Ecto neural progenitor cell (in vitro differentiated cells): ENCODE measurements at regions not wholly inside any gene's neighbourhood (a gene's known extent, or its start where the extent isn't known, plus 50 kb on each side); places are given as distances from the start of the nearest gene placed in this dataset.

Source experiments
- DNase-seq: peaks from one replicate; pipeline ENCODE4 v3.0.0-alpha.2; 2018; ENCODE audit warnings: low spot score

DNA sequence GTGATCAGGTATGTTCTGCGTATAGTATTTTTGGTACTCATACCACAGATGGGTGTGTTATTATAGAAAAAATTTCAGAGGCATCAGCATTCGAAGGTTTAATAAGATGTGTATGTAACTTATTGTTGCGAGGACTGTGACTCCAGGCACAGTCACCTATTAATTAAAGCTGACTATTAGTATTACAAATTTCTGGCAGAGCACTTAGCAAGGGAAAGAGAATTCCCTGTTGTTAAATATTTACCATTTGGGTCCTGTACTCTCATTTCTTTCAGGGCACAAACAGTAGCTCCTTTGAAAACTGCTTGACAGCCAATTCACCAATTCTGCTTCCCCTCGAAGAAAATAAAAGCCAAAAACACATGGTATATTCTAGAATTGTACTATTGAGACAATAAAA lies 653.8 kb downstream of the ELAVL2 start:
- DNase-seq = no peak

DNA sequence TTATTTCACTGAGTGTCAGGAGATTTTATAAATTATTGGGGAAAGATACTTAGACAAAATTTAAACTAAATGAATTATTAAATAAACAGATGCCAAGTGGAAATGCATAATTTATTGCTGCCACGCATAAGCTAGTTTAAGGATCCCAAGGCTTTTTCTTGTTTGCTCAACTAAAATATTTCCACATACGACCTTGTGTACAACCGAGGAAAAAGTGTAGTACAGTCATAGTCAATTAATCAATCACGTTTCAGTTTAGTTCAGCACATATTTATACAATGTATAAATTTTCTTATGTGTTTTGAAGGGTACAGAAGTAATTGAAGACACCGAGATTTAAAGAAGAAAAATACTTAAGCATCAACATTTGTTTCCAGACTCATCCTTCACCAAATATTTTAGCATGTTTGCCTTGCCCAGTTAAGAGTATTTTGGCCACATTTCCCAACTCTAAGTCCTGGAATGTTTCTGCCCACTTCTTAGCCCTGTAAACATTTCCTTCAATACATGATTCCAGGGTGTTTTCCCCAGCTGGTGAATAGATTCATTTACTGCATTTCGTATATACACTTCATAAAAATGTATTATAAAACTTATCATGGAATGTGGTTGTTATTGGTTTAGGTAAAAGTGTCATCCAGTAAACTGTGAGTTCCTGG lies 652.9 kb downstream of the ELAVL2 start:
- no peak for DNase-seq

DNA sequence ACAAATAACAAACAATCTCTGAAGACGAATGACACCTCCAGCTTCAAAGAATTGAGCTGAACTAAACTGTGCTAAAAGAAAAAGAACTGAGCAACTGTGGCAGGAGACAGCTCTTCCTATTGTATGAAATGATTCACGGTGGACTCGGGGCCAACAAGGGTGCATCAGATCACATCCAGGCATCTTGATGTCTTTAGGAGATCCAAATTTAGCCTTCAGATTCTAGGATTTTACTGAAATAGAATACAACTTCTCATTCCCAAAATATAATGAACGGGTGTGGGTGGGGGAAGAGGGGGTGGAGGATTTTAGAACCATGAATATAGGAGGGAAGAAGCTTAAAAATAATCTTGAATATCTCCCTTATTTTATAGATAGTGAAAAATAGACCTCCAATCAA lies 631.8 kb downstream of the ELAVL2 start:
- DNase-seq = no peak

DNA sequence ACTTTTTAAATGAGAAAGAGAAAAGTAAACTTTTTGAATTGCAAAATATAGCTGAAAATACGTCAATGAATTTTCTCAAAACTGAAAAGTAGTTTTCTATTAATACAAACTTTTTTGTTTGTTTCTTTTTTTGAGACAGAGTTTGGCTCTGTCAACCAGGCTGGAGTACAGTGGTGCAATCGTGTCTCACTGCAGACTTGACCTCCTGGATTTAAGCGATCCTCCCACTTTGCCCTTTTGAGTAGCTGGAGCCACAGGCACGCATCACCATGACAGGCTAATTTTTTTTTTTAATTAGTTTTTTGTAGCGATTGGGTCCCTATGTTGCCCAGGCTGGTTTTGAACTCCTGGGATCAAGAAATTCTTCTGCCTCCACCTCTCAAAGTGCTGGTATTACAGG lies 610.4 kb downstream of the ELAVL2 start:
- DNase-seq = no peak

DNA sequence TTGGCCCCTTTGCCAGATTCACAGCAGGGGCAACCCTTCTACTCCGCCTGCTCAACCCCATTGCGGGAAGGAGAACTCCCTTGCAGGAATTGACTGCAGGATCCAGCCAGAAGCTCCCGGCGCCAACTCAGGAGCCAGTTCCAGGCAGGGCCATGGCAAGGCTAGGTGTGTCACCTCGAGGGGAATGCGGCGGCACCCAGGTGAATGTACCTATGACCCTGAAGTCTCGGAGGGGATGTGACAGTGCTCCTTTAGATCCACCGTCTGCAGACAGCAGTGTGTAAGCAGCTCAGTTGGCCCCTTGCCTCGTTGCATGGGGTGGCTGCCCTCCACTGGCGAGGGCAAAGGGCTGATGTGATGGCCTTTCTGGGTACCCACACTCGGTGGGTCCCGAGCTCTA lies 606.6 kb downstream of the ELAVL2 start:
- DNase-seq = no peak

DNA sequence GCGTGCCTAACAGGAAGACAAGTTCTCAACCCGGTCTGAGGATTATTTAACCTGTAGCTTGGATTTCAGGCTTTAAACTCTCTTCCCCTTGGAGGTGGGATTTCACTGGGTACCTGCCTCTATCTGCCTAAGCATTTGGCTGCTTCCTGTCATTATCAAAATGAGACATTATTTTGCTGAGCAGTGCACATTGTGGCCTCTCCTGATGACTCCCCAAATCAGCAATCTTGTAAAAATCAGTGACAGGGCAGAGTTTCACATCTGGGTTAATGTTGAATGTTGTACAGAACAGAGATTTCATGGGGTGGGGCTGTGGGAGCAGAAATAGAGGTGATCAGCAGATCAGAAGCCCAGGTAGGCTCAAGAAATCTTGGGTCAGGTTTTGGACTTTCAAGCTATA lies 605.9 kb downstream of the ELAVL2 start:
- DNase-seq = no peak

DNA sequence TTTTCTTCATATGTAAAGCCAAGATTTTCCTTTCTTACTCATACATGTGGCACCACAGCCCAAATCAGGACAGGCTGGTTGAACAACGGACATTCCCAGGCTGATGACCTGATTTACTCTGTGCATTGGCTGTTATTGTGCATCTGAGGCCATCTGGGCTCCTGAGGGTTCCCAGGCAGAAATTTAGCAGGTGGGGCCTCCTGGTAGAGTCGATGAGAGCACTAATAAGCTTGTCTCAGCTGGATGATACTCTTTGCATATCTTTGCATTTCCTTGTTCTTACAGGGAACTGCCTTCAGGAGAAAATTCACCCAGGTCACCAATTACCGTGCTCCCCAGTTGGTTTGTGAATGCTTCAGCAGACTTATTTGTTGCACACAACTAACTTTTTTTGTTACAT lies 605.1 kb downstream of the ELAVL2 start:
- no peak for DNase-seq

DNA sequence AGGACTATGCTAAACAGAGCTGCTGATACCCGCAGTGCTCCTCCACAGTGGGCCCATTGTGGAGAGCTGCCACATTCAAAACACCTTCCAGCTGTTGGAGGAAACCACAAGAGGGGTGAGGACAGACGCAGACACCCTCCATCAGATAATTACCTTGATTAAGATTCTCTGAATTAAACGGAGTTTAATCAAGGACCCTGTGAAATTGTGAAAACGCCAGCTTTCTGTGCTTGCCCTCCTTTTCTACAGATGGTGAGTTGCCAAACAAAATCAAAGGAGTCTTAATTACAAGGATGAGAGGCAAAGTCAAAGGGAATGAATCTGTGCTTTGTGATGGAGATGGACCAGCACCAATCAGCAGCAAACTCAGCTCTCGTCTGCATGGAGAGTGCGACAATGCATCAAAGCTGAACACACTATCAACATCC lies 596.1 kb downstream of the ELAVL2 start:
- DNase-seq = no peak

DNA sequence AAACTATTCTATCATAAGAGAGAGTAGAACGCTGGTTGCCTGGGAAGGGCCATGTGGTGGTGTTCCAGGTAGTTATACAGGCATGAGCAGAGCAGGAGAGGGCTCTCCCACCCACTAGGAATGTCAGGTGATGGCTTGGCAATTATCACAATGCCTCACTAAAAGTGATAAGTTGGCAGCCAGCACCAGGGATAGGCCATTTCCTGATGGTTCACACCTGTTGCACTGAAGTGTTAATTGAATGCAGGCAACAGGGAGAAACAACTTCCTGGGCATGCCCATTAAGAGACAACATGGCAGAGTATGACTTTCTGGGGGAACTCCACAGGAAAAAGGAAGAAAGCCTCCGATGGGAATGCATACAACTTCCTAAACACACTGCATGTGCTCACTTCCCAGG lies 593.2 kb downstream of the ELAVL2 start:
- no peak for DNase-seq

DNA sequence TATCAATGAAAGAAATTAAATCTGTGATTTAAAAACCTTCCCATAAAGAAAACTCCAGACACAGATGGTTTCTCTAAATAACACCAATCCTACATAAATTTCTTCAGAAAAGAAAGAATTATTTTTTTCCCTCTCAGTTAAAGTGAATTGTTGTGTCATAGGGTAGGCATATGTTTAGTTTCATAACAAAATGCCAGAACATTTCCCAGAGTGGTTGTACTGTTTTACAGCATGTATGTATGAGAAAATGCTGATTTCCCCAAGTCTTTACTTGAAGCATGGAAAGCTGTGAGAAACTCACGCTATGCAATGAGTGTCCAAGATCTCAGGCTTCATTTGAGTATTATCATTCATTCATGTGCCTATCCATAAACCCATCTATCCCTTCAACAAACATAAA lies 582.5 kb downstream of the ELAVL2 start:
- no peak for DNase-seq

DNA sequence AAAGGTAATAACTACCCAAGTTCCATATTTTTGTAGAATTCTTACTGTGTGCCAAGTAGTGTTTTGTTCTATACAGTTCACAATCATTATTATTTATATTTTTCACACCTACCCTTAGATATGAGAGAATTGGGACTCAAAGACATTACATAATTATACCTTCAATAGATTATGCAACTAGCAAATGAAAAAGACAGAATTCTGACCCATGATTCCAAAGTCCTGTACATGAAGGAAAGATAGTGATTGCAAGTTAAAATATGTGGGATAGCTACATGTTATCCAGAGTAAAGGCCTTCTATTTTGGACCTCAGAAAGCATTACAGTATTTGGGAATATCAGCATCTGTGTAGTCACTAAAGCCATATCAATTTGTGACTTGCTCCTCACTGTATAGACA lies 581.0 kb downstream of the ELAVL2 start:
- DNase-seq = no peak

DNA sequence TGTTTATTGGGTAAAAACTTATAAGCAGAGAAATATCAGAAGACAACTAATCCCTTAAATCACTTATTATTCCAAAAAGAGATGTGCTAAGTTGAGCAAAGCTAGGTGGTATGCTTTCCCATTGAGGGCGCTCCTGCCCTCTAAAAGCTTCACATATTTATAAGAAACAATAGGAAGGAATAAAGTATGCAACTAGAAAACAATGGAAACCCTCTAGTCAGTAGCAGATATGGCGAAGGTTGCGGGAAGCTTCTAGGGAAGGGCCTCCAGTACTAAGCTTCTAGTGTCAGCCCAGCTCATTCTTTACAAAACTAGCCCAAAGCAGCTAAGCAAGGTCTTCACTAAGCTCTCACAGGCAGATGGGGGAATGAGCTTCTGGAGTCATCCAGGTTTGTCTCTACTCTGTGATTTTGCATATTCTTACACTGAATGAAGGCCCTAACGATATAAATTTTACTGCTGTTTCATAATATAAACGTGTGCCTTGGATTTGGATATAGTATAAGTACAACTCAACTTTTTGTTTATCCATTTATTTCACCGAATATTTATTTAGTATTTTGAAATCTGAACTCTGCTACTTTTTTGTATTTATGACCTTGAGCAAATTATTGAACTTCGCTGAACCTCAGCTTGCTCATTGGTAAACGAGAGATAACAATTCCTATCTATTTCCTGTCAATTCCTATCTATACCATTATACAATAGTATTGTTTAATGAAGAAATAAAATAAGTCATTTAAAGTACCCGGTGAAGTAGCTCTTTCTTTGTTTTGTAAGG lies 571.4 kb downstream of the ELAVL2 start:
- DNase-seq = no peak

DNA sequence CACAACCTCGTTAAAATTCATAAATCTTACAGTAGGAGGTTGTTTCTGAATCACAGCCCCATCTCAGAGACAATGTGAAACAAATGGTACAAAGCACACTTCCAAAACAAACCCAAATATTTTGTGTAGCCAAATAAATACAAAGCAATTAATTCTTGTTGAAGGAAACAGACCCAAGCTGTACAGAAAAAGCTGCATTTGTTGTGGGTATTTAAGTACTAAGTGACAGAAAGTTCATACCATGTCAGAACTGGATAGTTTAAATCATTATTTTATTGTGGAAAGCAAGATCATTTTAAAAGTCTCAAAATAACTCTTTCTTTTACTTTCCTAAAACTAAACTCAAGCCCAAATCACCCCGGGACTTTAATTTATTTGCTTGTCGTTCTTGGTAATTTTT lies 570.7 kb downstream of the ELAVL2 start:
- no peak for DNase-seq

DNA sequence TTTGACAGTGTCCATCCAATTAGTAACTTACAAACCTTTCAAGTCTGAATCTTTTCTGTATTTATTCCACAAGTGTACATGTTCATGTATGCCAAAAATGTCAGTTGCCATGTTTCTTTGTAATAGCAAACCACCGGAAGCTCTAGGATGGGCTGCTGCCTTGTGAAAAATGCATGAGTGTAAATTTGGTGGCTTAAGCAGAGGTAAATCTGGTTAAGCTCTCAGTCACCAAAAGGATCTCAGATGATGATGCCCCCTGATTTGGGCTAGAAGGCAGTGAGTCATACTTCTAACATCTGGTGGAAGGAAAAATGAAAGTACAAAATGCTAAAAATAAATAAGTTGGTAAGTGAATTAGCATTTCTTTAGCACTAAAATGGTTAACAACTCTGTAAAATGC lies 567.5 kb downstream of the ELAVL2 start:
- DNase-seq = no peak

DNA sequence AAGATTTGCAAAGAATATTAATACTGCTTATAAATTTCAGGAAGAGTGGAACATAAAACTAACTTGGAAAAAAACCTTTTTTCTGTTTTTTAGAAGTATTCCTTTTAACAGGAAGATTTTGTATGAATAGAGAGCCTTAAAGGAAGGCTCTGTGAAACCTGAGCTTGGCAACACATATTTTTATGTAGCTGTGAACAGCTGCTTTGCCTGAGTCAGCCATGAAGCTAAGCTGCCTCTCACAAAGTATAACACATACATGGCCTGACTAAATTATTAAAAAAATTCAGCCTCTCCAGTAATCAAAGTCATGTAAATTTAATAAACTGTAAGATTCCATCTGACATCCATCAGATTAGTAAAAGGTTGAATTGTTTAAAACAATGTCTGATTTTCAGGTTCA lies 547.5 kb downstream of the ELAVL2 start:
- DNase-seq = no peak

DNA sequence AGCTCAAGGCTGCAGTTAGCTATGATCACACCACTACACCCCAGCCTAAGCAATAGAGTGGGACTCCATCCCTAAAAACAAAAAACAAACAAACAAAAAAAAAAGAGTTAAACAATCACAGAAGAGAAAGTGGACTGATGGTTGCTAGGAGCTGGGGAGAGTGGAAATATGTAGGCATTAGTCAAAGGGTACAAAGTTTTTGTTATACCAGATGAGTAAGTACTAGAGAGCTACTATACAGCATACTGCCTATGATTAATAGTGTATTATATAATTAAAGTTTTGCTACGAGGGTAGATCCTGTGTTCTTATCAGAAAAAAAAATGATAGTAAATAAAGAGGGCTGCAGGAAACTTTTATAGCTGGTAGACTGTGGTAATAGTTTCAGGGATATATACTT lies 538.6 kb downstream of the ELAVL2 start:
- DNase-seq = no peak

DNA sequence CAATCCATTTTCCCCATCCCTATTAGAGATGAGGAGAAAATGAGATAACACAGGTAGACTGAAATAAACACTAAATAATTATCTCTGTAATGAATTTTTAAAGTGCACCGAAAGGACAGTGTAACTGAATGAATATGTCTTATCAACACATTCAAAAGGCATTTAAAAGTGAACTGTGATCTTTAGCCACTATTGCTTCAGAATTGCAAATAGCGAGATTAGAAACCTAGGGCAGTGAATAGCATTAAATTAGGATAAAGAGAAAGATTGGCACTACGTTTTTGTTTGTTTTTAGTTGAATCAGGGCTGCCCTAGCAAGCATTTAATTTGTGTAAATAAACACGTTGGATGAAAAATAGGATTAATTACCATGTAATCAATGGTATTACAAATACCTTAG lies 537.5 kb downstream of the ELAVL2 start:
- no peak for DNase-seq

DNA sequence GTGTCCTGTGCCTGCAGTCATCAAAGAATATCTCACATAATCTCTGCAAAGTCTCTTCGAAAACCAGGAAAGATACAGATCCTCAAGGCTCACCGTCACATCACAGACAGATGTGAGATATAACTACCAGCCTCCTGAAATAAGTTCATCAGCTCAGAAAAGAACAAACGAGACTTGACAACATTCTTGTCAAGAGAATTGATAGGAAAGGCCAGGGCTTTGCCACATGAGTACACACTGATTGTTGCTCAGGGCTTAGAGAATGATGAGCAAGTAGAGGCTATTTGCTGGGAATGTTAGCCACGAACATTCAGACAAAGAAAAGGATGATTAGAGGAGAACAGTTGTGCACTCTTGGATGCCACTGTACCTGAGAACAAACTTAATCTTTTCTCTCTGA lies 535.1 kb downstream of the ELAVL2 start:
- DNase-seq = peak; percentile 48

DNA sequence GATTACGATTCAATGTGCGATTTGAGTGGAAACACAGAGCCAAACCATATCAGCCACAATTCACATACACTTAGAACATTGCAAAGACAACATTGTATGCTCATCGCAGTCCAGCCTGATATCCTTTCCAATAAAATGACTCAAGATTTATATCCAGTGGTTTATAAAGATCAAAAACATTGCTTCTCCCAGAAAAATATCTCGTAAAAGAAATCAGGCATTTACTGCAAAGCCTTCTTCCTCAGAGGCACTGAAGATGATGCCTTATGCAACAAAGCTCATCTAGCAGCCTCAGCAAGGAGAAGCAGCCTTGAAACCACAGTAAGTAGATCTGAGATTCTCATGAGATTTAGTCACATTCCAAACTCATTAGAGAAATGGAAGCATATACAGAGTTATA lies 523.8 kb downstream of the ELAVL2 start:
- DNase-seq = no peak

DNA sequence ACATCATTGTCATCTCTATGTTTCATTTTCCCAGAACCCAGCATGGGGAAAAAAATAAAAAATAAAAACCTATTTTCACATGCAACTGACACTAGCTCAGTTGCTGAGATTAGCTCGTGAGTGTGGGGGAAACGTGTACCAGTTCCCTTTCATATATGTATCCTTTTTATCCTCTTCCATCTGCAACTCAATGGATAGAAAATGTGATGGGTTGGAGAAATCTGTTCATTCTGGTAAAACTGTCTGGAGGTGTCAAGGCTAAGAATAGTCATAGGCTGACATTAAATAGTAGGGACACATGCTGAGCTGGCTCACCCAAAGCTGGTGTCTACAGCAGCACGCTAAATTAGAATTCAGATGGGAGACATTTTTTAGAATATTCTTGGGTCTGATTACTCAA lies 519.3 kb downstream of the ELAVL2 start:
- DNase-seq = no peak

DNA sequence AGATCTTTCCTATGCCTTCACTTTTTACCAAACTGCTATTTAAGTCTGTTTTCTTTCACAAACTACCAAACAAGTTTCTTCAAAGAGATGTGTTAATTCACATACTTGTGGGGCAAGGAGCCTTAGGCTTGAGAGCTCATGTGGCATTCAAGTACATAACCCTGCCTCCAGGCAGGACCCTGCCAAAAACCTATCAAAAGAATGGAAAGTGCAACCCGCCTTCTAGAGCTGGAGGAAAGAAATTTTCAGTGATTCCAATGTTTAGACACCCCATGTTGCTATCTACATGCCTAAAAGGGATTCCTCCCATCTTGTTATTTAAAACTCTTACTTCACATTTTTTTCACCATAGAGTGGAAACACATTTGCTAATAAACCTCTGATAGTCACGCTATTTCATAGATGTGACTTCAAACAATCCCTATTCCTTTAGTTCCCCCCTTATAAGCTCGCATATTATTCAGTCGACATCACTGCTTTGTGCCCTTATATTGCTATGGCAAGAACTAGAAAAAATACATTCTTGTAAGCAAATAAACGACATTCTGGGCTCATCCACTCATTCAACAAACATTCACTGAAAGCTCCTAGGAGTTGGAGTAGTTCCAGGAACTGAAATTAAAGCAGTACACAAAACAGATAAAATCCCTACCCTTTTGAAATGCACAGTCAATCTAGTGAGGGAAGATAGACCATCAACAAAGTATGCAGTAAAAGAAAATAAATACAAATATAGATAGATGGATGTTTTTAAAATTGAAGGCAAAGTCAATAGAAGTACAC lies 518.1 kb downstream of the ELAVL2 start:
- no peak for DNase-seq

DNA sequence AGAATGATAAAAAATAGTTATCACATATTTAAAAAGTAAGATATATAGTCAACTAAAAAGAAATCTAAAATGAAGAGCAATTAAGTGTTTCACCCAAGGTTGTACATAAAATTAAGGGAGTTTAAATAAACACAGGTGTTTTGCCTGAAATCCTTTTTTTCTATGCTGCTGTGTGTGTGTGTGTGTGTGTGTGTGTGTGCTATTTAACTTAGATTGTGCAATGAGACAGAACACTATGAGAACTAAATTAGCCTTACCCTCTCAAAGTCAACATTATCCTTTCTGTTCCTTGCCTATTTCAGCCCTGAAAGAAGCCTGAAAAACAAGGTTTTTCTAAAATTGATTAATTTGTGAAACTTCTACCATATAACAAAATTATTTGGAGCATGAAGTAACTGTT lies 516.2 kb downstream of the ELAVL2 start:
- DNase-seq = no peak

DNA sequence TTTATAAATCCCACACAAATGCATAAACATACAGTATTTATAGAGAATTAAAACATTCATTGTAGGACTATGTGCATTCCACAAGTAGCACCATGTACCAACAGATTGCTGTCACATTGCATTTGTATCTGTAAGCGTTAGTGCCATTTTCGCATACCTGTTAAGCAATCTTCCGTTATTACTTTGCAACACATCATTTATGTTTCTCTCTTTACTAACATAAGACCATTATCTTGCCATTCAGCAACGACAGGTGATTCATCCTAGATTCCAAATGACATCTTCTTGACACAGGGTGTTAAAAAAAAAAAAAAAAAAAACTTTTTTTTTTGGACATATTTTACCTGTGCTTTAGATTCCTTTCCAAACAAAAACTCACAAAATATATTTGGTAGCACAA lies 511.8 kb downstream of the ELAVL2 start:
- DNase-seq = no peak
